DND-41 (cell line): ENCODE measurements at regions not wholly inside any gene's neighbourhood (a gene's known extent, or its start where the extent isn't known, plus 50 kb on each side); places are given as distances from the start of the nearest gene placed in this dataset.
A peak's percentile ranks its signal among the peaks of the same experiment; 100 is the strongest.

ENCODE experiments used
- ATAC-seq: fragments of 200-7000 bp; cut with Tn5 transposase; 3 replicates; pipeline ENCODE4 v1.9.1; 2021; ENCODE audit warnings: low read depth; ENCODE audit not compliant: insufficient read depth
- DNase-seq: peaks from one replicate; pipeline ENCODE4 v3.0.0-alpha.2; 2020
- H2AFZ ChIP-seq: 2 replicates; pipeline ENCODE4 v1.6.0; 2012; ENCODE audit warnings: low read depth, low read length
- H3K27ac ChIP-seq: 2 replicates; pipeline ENCODE4 v1.5.1; 2012; ENCODE audit warnings: low read length, inconsistent platforms
- H3K27me3 ChIP-seq: fragments of 200-600 bp; sonication (generic); 2 replicates; pipeline ENCODE4 v1.6.0; 2012; ENCODE audit warnings: low read length, mild to moderate bottlenecking, inconsistent platforms; ENCODE audit not compliant: insufficient read depth, poor library complexity
- H3K36me3 ChIP-seq: 2 replicates; pipeline ENCODE4 v1.5.1; 2012; ENCODE audit warnings: low read length, inconsistent platforms; ENCODE audit not compliant: insufficient read depth
- H3K4me1 ChIP-seq: 2 replicates; pipeline ENCODE4 v1.5.1; 2012; ENCODE audit warnings: mild to moderate bottlenecking, low read length; ENCODE audit not compliant: insufficient read depth
- H3K4me2 ChIP-seq: 2 replicates; pipeline ENCODE4 v1.6.0; 2012; ENCODE audit warnings: mild to moderate bottlenecking, moderate library complexity, low read length, inconsistent platforms; ENCODE audit not compliant: insufficient read depth
- H3K4me3 ChIP-seq, 2 experiments: fragments of 200-600 bp in 1 of 2; shearing (Covaris generic) in 1 of 2; 2 replicates each; pipeline ENCODE4 v1.5.1; 2012 to 2016; ENCODE audit warnings: inconsistent platforms in 2 of 2, low read length in 2 of 2, mild to moderate bottlenecking in 2 of 2, low read depth in 1 of 2, moderate library complexity in 1 of 2
- H3K79me2 ChIP-seq: 2 replicates; pipeline ENCODE4 v1.6.0; 2012; ENCODE audit warnings: low read length, inconsistent platforms; ENCODE audit not compliant: insufficient read depth
- H3K9ac ChIP-seq: 2 replicates; pipeline ENCODE4 v1.6.0; 2012; ENCODE audit warnings: low read depth, mild to moderate bottlenecking, inconsistent platforms, low read length, moderate library complexity
- H3K9me3 ChIP-seq: 2 replicates; pipeline ENCODE4 v1.5.1; 2012; ENCODE audit warnings: low read length, moderate library complexity, mild to moderate bottlenecking, inconsistent platforms; ENCODE audit not compliant: insufficient read depth, severe bottlenecking
- H4K20me1 ChIP-seq: 2 replicates; pipeline ENCODE4 v1.6.0; 2012; ENCODE audit warnings: low read length; ENCODE audit not compliant: insufficient read depth
- EZH2 ChIP-seq: IDR thresholded peaks from 3 replicates; pipeline ENCODE4 v1.6.1; 2012; ENCODE audit warnings: borderline replicate concordance, low read depth, mild to moderate bottlenecking, moderate library complexity, low read length, inconsistent platforms; ENCODE audit not compliant: severe bottlenecking
- TF ChIP-seq, protein P1 (sequence below): IDR thresholded peaks from 2 replicates; pipeline ENCODE4 v1.5.1; 2012; ENCODE audit warnings: borderline replicate concordance, low read length, moderate library complexity, mild to moderate bottlenecking; ENCODE audit not compliant: poor library complexity, severe bottlenecking; ENCODE audit errors: extremely low read depth

DNA sequence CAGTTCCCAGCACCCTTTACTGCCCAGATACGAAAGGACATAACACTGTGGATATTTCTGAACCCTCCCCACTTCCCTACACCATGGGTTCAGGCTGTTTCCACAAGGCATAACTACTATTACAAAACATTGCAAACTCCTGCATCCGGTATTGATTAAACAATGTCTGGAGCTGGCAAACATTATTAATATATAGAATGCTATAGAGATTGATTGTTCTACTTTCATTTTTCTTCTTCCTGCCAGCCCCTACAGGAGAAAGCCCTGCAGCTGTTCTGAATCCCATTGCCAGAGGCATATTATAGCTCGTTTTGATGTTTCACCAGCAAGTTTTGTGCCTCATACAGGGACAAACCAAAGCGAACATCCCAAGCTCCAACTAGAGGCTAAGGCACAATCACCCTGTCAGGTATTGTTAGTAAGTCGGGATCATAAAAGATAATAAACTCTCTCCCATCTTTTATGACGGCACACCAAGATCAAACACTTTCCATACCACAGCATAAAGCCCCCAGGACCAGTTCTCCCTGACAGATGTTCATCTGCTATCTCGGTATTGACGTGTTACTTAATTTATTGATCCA, 331.1 kb upstream of the NT5E start:
- H3K79me2 ChIP-seq = no peaks in the 10 kb centered on the region
- no peaks in the 10 kb centered on the region for H3K27me3 ChIP-seq
- H3K9ac ChIP-seq = no peak overlapping the region
- ATAC-seq (no peak), DNase-seq (no peak)
- H3K4me1 ChIP-seq = no peaks in the 10 kb centered on the region
- no peaks in the 10 kb centered on the region for H3K36me3 ChIP-seq
- H3K27ac ChIP-seq = no peak overlapping the region
- TF ChIP-seq, protein P1, sequence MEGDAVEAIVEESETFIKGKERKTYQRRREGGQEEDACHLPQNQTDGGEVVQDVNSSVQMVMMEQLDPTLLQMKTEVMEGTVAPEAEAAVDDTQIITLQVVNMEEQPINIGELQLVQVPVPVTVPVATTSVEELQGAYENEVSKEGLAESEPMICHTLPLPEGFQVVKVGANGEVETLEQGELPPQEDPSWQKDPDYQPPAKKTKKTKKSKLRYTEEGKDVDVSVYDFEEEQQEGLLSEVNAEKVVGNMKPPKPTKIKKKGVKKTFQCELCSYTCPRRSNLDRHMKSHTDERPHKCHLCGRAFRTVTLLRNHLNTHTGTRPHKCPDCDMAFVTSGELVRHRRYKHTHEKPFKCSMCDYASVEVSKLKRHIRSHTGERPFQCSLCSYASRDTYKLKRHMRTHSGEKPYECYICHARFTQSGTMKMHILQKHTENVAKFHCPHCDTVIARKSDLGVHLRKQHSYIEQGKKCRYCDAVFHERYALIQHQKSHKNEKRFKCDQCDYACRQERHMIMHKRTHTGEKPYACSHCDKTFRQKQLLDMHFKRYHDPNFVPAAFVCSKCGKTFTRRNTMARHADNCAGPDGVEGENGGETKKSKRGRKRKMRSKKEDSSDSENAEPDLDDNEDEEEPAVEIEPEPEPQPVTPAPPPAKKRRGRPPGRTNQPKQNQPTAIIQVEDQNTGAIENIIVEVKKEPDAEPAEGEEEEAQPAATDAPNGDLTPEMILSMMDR = no peak
- TF ChIP-seq EZH2 = no peak
- H2AFZ ChIP-seq = no peak overlapping the region
- no peaks in the 10 kb centered on the region for H3K9me3 ChIP-seq
- H4K20me1 ChIP-seq = no peaks in the 10 kb centered on the region
- no peak overlapping the region for H3K4me3 ChIP-seq
- no peak overlapping the region for H3K4me2 ChIP-seq

DNA sequence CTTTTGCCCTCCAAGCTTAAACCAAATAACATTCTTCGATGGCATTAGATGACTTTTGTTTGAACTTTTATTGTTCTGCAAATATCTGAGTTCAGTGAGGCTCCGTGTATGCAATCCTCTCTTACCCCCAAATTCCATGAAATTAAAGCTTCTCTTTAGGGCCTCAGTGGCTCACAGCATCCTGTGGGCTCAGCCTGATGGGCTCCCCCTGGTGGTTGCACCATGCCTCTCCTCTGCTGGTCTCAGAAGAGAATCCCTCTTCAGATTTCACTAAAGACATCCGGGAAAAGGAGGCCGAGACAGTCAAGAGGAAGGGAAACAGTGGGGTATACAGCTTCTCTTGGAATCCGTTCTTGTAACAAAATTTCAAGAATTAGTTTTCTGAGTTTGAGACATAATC, 331.6 kb upstream of the NT5E start:
- Histone ChIP-seq H3K36me3 (no peaks in the 10 kb centered on the region), H3K79me2 (no peaks in the 10 kb centered on the region), H3K9me3 (no peaks in the 10 kb centered on the region), H3K4me1 (no peaks in the 10 kb centered on the region), H2AFZ (no peak overlapping the region), H3K27ac (no peak overlapping the region), H3K4me3 (no peak overlapping the region), H4K20me1 (no peaks in the 10 kb centered on the region), H3K4me2 (no peak overlapping the region), H3K27me3 (no peaks in the 10 kb centered on the region), H3K9ac (no peak overlapping the region)
- no peak for DNase-seq
- no peak for ATAC-seq
- TF ChIP-seq EZH2 = no peak
- TF ChIP-seq, protein P1 = peak; percentile 46

DNA sequence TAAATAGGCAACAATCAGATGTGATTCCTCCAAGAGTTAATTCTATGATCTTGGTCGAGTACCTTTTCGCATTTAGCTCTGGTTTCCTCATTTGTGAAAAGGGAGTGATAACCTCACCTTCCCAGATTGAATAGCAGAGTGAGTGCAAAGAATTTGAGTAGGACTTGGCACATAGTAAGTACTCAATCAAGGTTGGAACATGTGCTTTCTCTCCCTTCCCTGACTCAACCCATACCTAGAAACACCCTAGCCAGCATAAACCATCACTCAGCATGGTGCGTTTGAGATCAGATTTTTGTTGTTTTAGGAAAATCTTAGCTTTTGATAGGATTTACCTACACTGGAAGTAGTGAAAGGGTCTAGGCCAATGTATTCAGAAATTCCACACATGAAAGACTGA, 333.4 kb upstream of the NT5E start:
- no peak overlapping the region for H3K27ac ChIP-seq
- TF ChIP-seq, protein P1 = no peak
- no peak for TF ChIP-seq EZH2
- no peaks in the 10 kb centered on the region for H3K79me2 ChIP-seq
- H3K36me3 ChIP-seq = no peaks in the 10 kb centered on the region
- H2AFZ ChIP-seq = no peak overlapping the region
- no peak for DNase-seq
- no peaks in the 10 kb centered on the region for H3K4me1 ChIP-seq
- H3K27me3 ChIP-seq = no peaks in the 10 kb centered on the region
- no peaks in the 10 kb centered on the region for H4K20me1 ChIP-seq
- no peak overlapping the region for H3K4me2 ChIP-seq
- ATAC-seq = no peak
- H3K9ac ChIP-seq = no peak overlapping the region
- H3K9me3 ChIP-seq = no peaks in the 10 kb centered on the region
- no peak overlapping the region for H3K4me3 ChIP-seq

DNA sequence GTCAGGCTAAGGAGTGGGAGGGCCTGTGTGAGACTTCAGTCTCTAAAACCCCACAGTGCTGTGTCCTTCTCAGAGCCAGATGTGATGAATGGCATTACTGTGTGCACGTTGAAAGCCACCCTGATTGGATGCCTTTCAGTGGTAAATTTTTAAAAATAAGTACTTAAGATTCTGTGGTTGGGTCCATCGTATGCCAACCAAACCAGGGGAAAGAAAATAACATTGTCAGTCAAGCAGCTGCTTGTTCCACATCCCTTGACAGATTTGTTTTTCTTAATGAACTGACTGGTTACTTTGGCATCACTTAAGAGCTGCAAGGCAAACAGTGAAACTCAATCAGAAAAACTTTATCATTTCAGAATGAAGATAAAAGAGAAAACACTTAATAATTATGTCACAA, 334.0 kb upstream of the NT5E start:
- no peak for TF ChIP-seq EZH2
- TF ChIP-seq, protein P1 = no peak
- Histone ChIP-seq H3K9me3 (no peaks in the 10 kb centered on the region), H4K20me1 (no peaks in the 10 kb centered on the region), H3K9ac (no peak overlapping the region), H3K36me3 (no peaks in the 10 kb centered on the region), H3K79me2 (no peaks in the 10 kb centered on the region), H3K27me3 (no peaks in the 10 kb centered on the region), H3K27ac (no peak overlapping the region), H3K4me3 (no peak overlapping the region), H3K4me1 (no peaks in the 10 kb centered on the region), H3K4me2 (no peak overlapping the region), H2AFZ (no peak overlapping the region)
- DNase-seq (no peak), ATAC-seq (no peak)
